PC-9 (cell line): ENCODE measurements at regions not wholly inside any gene's neighbourhood (a gene's known extent, or its start where the extent isn't known, plus 50 kb on each side); places are given as distances from the start of the nearest gene placed in this dataset.

Source experiments
- EZH2 ChIP-seq: fragments of 200-600 bp; sonication (generic); IDR thresholded peaks from 2 replicates; pipeline ENCODE4 v1.8.0; 2017; ENCODE audit warnings: antibody characterized with exemption, low read depth
- TF ChIP-seq, protein P1 (sequence below): fragments of 200-600 bp; sonication (generic); conservative IDR thresholded peaks from 2 replicates; pipeline ENCODE4 v1.6.1; 2017; ENCODE audit warnings: mixed run types, antibody characterized with exemption, mild to moderate bottlenecking, moderate library complexity

DNA sequence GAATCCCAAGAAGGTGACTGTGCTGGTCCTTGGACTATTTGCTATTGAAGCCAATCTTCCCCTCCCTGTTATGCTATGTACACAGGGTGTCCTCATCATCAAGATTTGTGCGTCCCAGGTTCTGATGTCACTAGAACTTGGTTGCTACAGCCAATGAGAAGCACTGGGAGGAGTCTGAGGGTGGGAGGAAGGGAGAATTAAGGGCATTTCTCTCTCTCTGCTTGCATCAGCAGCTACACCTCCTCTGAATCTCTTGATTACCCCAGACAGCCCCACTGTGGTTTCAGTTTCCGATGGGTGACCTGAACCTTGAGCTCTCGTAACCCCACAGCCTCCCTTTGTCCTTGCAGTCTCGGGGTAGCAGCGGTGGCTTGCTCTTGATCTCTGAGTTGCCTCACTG lies 212.4 kb upstream of the SESN3 start:
- TF ChIP-seq, protein P1, sequence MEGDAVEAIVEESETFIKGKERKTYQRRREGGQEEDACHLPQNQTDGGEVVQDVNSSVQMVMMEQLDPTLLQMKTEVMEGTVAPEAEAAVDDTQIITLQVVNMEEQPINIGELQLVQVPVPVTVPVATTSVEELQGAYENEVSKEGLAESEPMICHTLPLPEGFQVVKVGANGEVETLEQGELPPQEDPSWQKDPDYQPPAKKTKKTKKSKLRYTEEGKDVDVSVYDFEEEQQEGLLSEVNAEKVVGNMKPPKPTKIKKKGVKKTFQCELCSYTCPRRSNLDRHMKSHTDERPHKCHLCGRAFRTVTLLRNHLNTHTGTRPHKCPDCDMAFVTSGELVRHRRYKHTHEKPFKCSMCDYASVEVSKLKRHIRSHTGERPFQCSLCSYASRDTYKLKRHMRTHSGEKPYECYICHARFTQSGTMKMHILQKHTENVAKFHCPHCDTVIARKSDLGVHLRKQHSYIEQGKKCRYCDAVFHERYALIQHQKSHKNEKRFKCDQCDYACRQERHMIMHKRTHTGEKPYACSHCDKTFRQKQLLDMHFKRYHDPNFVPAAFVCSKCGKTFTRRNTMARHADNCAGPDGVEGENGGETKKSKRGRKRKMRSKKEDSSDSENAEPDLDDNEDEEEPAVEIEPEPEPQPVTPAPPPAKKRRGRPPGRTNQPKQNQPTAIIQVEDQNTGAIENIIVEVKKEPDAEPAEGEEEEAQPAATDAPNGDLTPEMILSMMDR = no peak
- TF ChIP-seq EZH2 = no peak
